Testis (tissue), 2 donors: ENCODE measurements at regions not wholly inside any gene's neighbourhood (a gene's known extent, or its start where the extent isn't known, plus 50 kb on each side); places are given as distances from the start of the nearest gene placed in this dataset.

Experiments used
- DNase-seq: peaks from one replicate; pipeline ENCODE4 v3.0.0-alpha.2; 2019
- H3K27ac ChIP-seq, 2 donors: fragments of 200-600 bp; sonication (generic); one replicate each; pipeline ENCODE4 v1.5.1; 2019
- H3K27me3 ChIP-seq: fragments of 200-600 bp; sonication (generic); one replicate; pipeline ENCODE4 v1.5.1; 2019
- H3K36me3 ChIP-seq: fragments of 200-600 bp; sonication (generic); one replicate; pipeline ENCODE4 v1.5.1; 2017; ENCODE audit warnings: low read depth; ENCODE audit errors: missing control alignments
- H3K4me1 ChIP-seq: fragments of 200-600 bp; sonication (generic); one replicate; pipeline ENCODE4 v1.5.1; 2019
- H3K4me3 ChIP-seq, 2 donors: fragments of 200-600 bp; sonication (generic); one replicate each; pipeline ENCODE4 v1.5.1; 2017 to 2019
- H3K9me3 ChIP-seq: fragments of 200-600 bp; sonication (generic); one replicate; pipeline ENCODE4 v1.5.1; 2017
- CTCF ChIP-seq, 3 experiments: fragments of 450-650 bp in 2 of 3; fragments of 200-600 bp in 1 of 3; sonication (generic) in 1 of 3; IDR thresholded peaks; one replicate each; pipeline ENCODE4 v1.5.1; 2016 to 2019; ENCODE audit warnings: antibody characterized with exemption in 3 of 3, mild to moderate bottlenecking in 2 of 3, moderate library complexity in 1 of 3
- POLR2A ChIP-seq: fragments of 450-650 bp; IDR thresholded peaks from one replicate; pipeline ENCODE4 v1.6.1; 2017; ENCODE audit warnings: antibody characterized with exemption, mild to moderate bottlenecking, moderate library complexity
- WGBS, 2 donors: methylation state at CpG; one replicate each; pipeline ENCODE4 v1.1.5; 2018; 5-methylcytosine and 5-hydroxymethylcytosine counted together
- intact Hi-C: fragments of 100-400 bp; cut with DNase I; formaldehyde crosslinking; loops from one replicate; pipeline ENCODE4 v1.15.1; 2023; ENCODE audit warnings: low total_unique reads

GRCh38 chr12:131591136-131591535 is 119.8 kb upstream of the SFSWAP start:
- Histone ChIP-seq H3K27ac (no peak overlapping the region), H3K4me1 (no peaks in the 10 kb centered on the region), H3K9me3 (no peaks in the 10 kb centered on the region), H3K36me3 (no peaks in the 10 kb centered on the region), H3K27me3 (no peaks in the 10 kb centered on the region), H3K4me3 (no peak overlapping the region)
- 57 to 62% methylated on average over 7 of the region's 7 CpGs for WGBS, 2 donors
- no peak for DNase-seq
- intact Hi-C loops: no loop called here
- TF ChIP-seq CTCF (IDR thresholded peaks at IDR 0.05) (no peak), POLR2A (no peak)

DNA sequence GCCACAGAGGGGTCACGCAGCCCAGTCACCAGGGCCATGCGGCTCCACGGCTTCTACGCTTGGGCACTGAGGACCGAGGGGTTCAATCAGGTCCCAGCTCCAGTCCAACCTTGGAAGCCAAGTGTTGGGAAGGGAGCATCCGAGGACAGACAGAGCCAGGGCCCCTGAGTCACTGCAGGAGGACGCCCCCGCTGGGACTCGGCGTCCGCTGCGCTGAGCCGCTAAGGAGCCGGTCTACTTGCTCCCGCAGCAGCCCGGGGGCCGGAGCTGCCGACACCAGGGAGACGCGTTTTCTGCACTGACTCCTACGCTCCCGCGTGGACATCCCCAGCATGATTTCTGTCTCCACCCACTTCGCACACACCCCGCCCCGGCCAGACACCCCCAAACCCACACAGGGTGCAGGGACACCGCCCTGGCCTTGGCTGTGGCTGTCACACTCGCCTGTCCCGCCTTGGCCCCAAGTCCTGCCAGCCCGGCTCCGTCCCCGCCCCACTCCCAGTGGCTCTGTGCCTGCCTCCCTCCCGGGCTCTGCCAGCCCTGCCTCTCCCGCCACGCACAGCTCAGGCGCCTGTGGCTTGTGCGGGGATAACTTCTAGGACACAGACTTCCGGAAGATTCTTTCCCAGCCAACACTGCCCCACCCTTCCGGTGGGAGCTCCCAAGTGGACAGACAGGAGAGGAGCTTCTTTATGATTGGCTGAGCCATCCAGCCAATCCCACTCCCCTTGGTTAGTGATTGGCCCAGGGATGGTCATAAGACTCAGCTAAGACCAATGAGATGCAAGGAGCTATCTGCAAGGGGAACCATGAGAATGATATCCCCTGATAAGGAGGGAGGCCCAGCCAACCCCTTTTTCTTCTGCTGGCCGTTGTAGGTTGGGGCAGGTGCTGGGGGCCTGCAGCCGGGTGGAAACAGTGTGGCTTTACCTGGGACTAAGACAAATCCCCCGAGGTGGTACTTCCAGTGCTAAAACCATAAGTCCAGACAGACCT is 118.9 kb upstream of the SFSWAP start:
- intact Hi-C loops: no loop called here
- 52 to 85% methylated on average over 36 to 42 of the region's 42 CpGs for WGBS, 2 donors
- no peaks in the 10 kb centered on the region for H3K4me1 ChIP-seq
- no peak overlapping the region for H3K27ac ChIP-seq
- H3K4me3 ChIP-seq: peak overlapping the region; percentile 37 to 38
- H3K36me3 ChIP-seq: no peaks in the 10 kb centered on the region
- no peak for TF ChIP-seq CTCF (IDR thresholded peaks at IDR 0.05)
- TF ChIP-seq POLR2A: no peak
- H3K27me3 ChIP-seq: no peaks in the 10 kb centered on the region
- peak; percentile 78 for DNase-seq
- no peaks in the 10 kb centered on the region for H3K9me3 ChIP-seq

DNA sequence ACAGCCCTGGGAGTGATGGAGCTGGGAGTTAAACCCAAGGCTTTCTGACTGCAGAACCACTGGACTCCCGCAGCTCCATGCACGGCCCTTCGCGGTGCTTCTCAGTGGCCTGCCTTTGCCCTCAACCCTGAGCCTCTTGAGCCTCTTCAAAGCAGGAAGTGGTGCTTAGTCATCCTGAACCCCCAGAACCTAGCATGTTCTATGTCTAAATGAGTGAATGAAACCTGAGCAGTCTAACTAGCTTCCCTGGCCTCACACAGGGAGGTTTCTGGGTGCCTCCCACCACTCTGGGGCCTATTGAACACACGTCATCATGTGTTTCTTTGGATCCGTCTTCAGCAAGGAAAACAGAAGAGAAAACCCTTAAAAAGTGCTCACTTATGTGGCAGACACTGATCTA is 117.9 kb upstream of the SFSWAP start:
- Histone ChIP-seq H3K27me3 (no peaks in the 10 kb centered on the region), H3K4me1 (no peaks in the 10 kb centered on the region), H3K27ac (no peak overlapping the region), H3K36me3 (no peaks in the 10 kb centered on the region), H3K4me3 (no peak overlapping the region), H3K9me3 (no peaks in the 10 kb centered on the region)
- DNase-seq: no peak
- TF ChIP-seq POLR2A (no peak), CTCF (IDR thresholded peaks at IDR 0.05) (no peak)
- 63 to 76% methylated on average over 6 of the region's 6 CpGs for whole genome bisulfite sequencing, 2 donors
- intact Hi-C loops: no loop called here

- no peak overlapping the region for H3K27ac ChIP-seq
- 72 to 80% methylated on average over 3 of the region's 3 CpGs for WGBS, 2 donors
- no peak overlapping the region for H3K4me3 ChIP-seq
- no peaks in the 10 kb centered on the region for H3K27me3 ChIP-seq
- no peaks in the 10 kb centered on the region for H3K9me3 ChIP-seq
- no peaks in the 10 kb centered on the region for H3K4me1 ChIP-seq
- TF ChIP-seq POLR2A (no peak), CTCF (IDR thresholded peaks at IDR 0.05) (no peak)
- no peaks in the 10 kb centered on the region for H3K36me3 ChIP-seq
- intact Hi-C loops: no loop called here
- no peak for DNase-seq
These were observed 117.5 kb upstream of the SFSWAP start for GRCh38 chr12:131593406-131593805.
